ENCODE measurements at regions not wholly inside any gene's neighbourhood (a gene's known extent, or its start where the extent isn't known, plus 50 kb on each side); places are given as distances from the start of the nearest gene placed in this dataset.

DNA sequence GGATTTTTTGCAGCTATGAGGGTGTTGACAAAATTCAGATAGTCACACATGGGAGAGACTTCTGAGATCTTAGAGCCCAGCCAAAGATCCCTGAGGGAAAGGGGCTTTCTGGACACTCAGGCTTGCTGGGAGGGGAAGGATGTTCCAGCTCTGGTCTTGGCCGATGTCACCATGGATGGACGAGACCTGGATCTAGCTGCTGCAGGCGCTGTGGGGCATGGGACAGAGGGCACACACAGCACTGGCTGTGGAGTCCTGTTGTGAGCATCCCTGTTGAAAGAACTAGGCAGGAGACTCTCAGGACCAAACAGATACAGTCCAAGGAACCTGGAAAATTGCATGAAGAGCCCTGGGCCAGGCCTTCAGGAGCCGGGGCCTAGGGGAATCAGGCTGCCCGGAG lies 80.1 kb upstream of the SDK2 start:
- TF ChIP-seq CTCF (conservative IDR thresholded peaks at IDR 0.05 in 1 of 2, IDR thresholded peaks at IDR 0.05 in 1 of 2; ENCODE audit: extremely low read depth in 1 of 2, insufficient read depth in 1 of 2, low read depth in 1 of 2, low read length in 2 of 2) (no peak), EZH2 (IDR thresholded peaks at IDR 0.05; ENCODE audit: borderline replicate concordance, low read length) (no peak)
